ENCODE measurements at regions not wholly inside any gene's neighbourhood (a gene's known extent, or its start where the extent isn't known, plus 50 kb on each side); places are given as distances from the start of the nearest gene placed in this dataset.

- DNase-seq (ENCODE audit: low read depth in 2 of 2), result no peak
These were observed 191.4 kb upstream of the LRIG1 start for GRCh38 chr3:66692042-66692765.

- no peak for DNase-seq (ENCODE audit: low read depth in 2 of 2)
These were observed 191.9 kb upstream of the LRIG1 start for GRCh38 chr3:66692766-66693150.

GRCh38 chr3:66693461-66694031, 192.7 kb upstream of the LRIG1 start:
- DNase-seq (ENCODE audit: low read depth in 2 of 2), result no peak

GRCh38 chr3:66702126-66702525, 201.3 kb upstream of the LRIG1 start:
- DNase-seq (ENCODE audit: low read depth in 2 of 2), result no peak

- no peak for DNase-seq (ENCODE audit: low read depth in 2 of 2)
These were observed 202.7 kb upstream of the LRIG1 start for GRCh38 chr3:66703501-66703900.

- DNase-seq (ENCODE audit: low read depth in 2 of 2), result no peak
These were observed 204.3 kb upstream of the LRIG1 start for GRCh38 chr3:66705076-66705475.

- DNase-seq (ENCODE audit: low read depth in 2 of 2), result no peak
These were observed 206.1 kb upstream of the LRIG1 start for GRCh38 chr3:66706890-66707289.

GRCh38 chr3:66709532-66709931, 208.7 kb upstream of the LRIG1 start:
- no peak for DNase-seq (ENCODE audit: low read depth in 2 of 2)

- DNase-seq (ENCODE audit: low read depth in 2 of 2), result no peak
These were observed 211.4 kb upstream of the LRIG1 start for GRCh38 chr3:66712210-66712609.

- no peak for DNase-seq (ENCODE audit: low read depth in 2 of 2)
These were observed 213.1 kb upstream of the LRIG1 start for GRCh38 chr3:66713921-66714320.

- DNase-seq (ENCODE audit: low read depth in 2 of 2), result no peak
These were observed 215.0 kb upstream of the LRIG1 start for GRCh38 chr3:66715806-66716205.

GRCh38 chr3:66717806-66718205, 217.0 kb upstream of the LRIG1 start:
- DNase-seq (ENCODE audit: low read depth in 2 of 2), result no peak

GRCh38 chr3:66719796-66720356, 219.1 kb upstream of the LRIG1 start:
- no peak for DNase-seq (ENCODE audit: low read depth in 2 of 2)

GRCh38 chr3:66720508-66720907, 219.7 kb upstream of the LRIG1 start:
- no peak for DNase-seq (ENCODE audit: low read depth in 2 of 2)

- DNase-seq (ENCODE audit: low read depth in 2 of 2), result no peak
These were observed 221.9 kb upstream of the LRIG1 start for GRCh38 chr3:66722675-66723074.

GRCh38 chr3:66723231-66723630, 222.4 kb upstream of the LRIG1 start:
- DNase-seq (ENCODE audit: low read depth in 2 of 2), result no peak

GRCh38 chr3:66729687-66730393, 229.0 kb upstream of the LRIG1 start:
- DNase-seq (ENCODE audit: low read depth in 2 of 2), result no peak

- no peak for DNase-seq (ENCODE audit: low read depth in 2 of 2)
These were observed 238.0 kb upstream of the LRIG1 start for GRCh38 chr3:66738625-66739365.

- no peak for DNase-seq (ENCODE audit: low read depth in 2 of 2)
These were observed 239.4 kb upstream of the LRIG1 start for GRCh38 chr3:66740260-66740659.

- DNase-seq (ENCODE audit: low read depth in 2 of 2), result no peak
These were observed 243.7 kb upstream of the LRIG1 start for GRCh38 chr3:66744521-66744920.

- DNase-seq (ENCODE audit: low read depth in 2 of 2), result no peak
These were observed 244.2 kb upstream of the LRIG1 start for GRCh38 chr3:66744986-66745385.

- DNase-seq (ENCODE audit: low read depth in 2 of 2), result no peak
These were observed 246.4 kb upstream of the LRIG1 start for GRCh38 chr3:66747261-66747660.

Measured in stimulated activated CD8-positive, alpha-beta memory T cell treated with anti-CD3 and anti-CD28 coated beads, Interleukin-7, amount 100 ng/mL, for 4 hours (primary cell).